ENCODE measurements at regions not wholly inside any gene's neighbourhood (a gene's known extent, or its start where the extent isn't known, plus 50 kb on each side); places are given as distances from the start of the nearest gene placed in this dataset.
"Not testable (repeated sequence)": the region's sequence is repeated elsewhere in the genome, so short reads cannot be mapped to it uniquely, and the experiment has no call there.

GRCh38 chr5:90221951-90222350 lies 187.6 kb downstream of the CETN3 start:
- in situ Hi-C loops (cut with MboI; ENCODE audit: low pct_unique_long_range_greater_than_20kb in 2 of 9, low sequenced_read_pairs in 9 of 9, unreplicated experiment in 9 of 9): no loop called here
- WGBS, 10 experiments: 0 to 81% (median 62%) methylated on average over 1 to 2 of the region's 2 CpGs; no CpG with 5 or more reads in 2 of the 10 experiments
- no peak overlapping the region for H3K27ac ChIP-seq
- no peak overlapping the region for H3K4me3 ChIP-seq
- ATAC-seq (replicated peaks in 6 of 8): peak in 2 of 8 experiments; percentile 45 to 54
- no peaks in the 10 kb centered on the region for H3K4me1 ChIP-seq (replicated peaks in 1 of 2)

- WGBS, 10 experiments: 45 to 100% (median 84%) methylated on average over 1 to 3 of the region's 3 CpGs; no CpG with 5 or more reads in 1 of the 10 experiments
- no peak for ATAC-seq (replicated peaks in 6 of 8)
- H3K27ac ChIP-seq: no peak overlapping the region
- no peak overlapping the region for H3K4me3 ChIP-seq
- no peaks in the 10 kb centered on the region for H3K4me1 ChIP-seq (replicated peaks in 1 of 2)
- in situ Hi-C loops (cut with MboI; ENCODE audit: low pct_unique_long_range_greater_than_20kb in 2 of 9, low sequenced_read_pairs in 9 of 9, unreplicated experiment in 9 of 9): no loop called here
Observed at GRCh38 chr5:90220554-90220953, 189.0 kb downstream of the CETN3 start.

GRCh38 chr5:90214991-90215390 lies 194.6 kb downstream of the CETN3 start:
- Histone ChIP-seq H3K27ac (no peak overlapping the region), H3K4me1 (replicated peaks in 1 of 2) (no peaks in the 10 kb centered on the region), H3K4me3 (no peak overlapping the region)
- in situ Hi-C loops (cut with MboI; ENCODE audit: low pct_unique_long_range_greater_than_20kb in 2 of 9, low sequenced_read_pairs in 9 of 9, unreplicated experiment in 9 of 9): no loop called here
- no peak for ATAC-seq (replicated peaks in 6 of 8)

- H3K4me1 ChIP-seq (replicated peaks in 1 of 2); ATAC-seq (replicated peaks in 6 of 8); H3K27ac ChIP-seq; in situ Hi-C loops (cut with MboI; ENCODE audit: low pct_unique_long_range_greater_than_20kb in 2 of 9, low sequenced_read_pairs in 9 of 9, unreplicated experiment in 9 of 9): not testable (repeated sequence)
- H3K4me3 ChIP-seq: peak overlapping the region; percentile 19 to 42 (median 25)
- WGBS, 10 experiments: 19 to 92% (median 78%) methylated on average over 2 to 9 of the region's 25 CpGs; no CpG with 5 or more reads in 4 of the 10 experiments
Observed at GRCh38 chr5:90208323-90208722, 201.2 kb downstream of the CETN3 start.

- peak in 3 of 8 experiments; percentile 23 to 62 (median 44) for ATAC-seq (replicated peaks in 6 of 8)
- in situ Hi-C loops (cut with MboI; ENCODE audit: low pct_unique_long_range_greater_than_20kb in 2 of 9, low sequenced_read_pairs in 9 of 9, unreplicated experiment in 9 of 9): no loop called here
- Histone ChIP-seq H3K4me1 (replicated peaks in 1 of 2) (no peaks in the 10 kb centered on the region), H3K27ac (no peak overlapping the region), H3K4me3 (no peak overlapping the region)
- 0 to 82% (median 34%) methylated on average over 1 to 3 of the region's 3 CpGs; no CpG with 5 or more reads in 2 of the 10 experiments for WGBS, 10 experiments
Observed at GRCh38 chr5:90201923-90202322, 207.6 kb downstream of the CETN3 start.

- no peak overlapping the region for H3K4me3 ChIP-seq
- no peak overlapping the region for H3K27ac ChIP-seq
- no peaks in the 10 kb centered on the region for H3K4me1 ChIP-seq (replicated peaks in 1 of 2)
- in situ Hi-C loops (cut with MboI; ENCODE audit: low pct_unique_long_range_greater_than_20kb in 2 of 9, low sequenced_read_pairs in 9 of 9, unreplicated experiment in 9 of 9): no loop called here
- peak in 1 of 8 experiments; percentile 36 for ATAC-seq (replicated peaks in 6 of 8)
- 0 to 100% (median 65%) methylated on average over 1 to 2 of the region's 2 CpGs; no CpG with 5 or more reads in 6 of the 10 experiments for WGBS, 10 experiments
Observed at GRCh38 chr5:90193185-90193822, 216.3 kb downstream of the CETN3 start.

- no peak for ATAC-seq (replicated peaks in 6 of 8)
- H3K4me1 ChIP-seq (replicated peaks in 1 of 2): no peaks in the 10 kb centered on the region
- no peak overlapping the region for H3K4me3 ChIP-seq
- in situ Hi-C loops (cut with MboI; ENCODE audit: low pct_unique_long_range_greater_than_20kb in 2 of 9, low sequenced_read_pairs in 9 of 9, unreplicated experiment in 9 of 9): no loop called here
- WGBS, 10 experiments: 33 to 100% (median 72%) methylated on average over 1 to 2 of the region's 2 CpGs; no CpG with 5 or more reads in 2 of the 10 experiments
- H3K27ac ChIP-seq: no peak overlapping the region
Observed at GRCh38 chr5:90191352-90192045, 218.1 kb downstream of the CETN3 start.

GRCh38 chr5:90185897-90186468 lies 223.6 kb downstream of the CETN3 start:
- no peak for ATAC-seq (replicated peaks in 6 of 8)
- H3K4me1 ChIP-seq (replicated peaks in 1 of 2): no peaks in the 10 kb centered on the region
- H3K4me3 ChIP-seq: no peak overlapping the region
- in situ Hi-C loops (cut with MboI; ENCODE audit: low pct_unique_long_range_greater_than_20kb in 2 of 9, low sequenced_read_pairs in 9 of 9, unreplicated experiment in 9 of 9): no loop called here
- H3K27ac ChIP-seq: no peak overlapping the region
- 60 to 100% (median 90%) methylated on average over 1 to 2 of the region's 2 CpGs; no CpG with 5 or more reads in 3 of the 10 experiments for WGBS, 10 experiments

- no peak for ATAC-seq (replicated peaks in 6 of 8)
- in situ Hi-C loops (cut with MboI; ENCODE audit: low pct_unique_long_range_greater_than_20kb in 2 of 9, low sequenced_read_pairs in 9 of 9, unreplicated experiment in 9 of 9): no loop called here
- Histone ChIP-seq H3K27ac (no peak overlapping the region), H3K4me1 (replicated peaks in 1 of 2) (no peaks in the 10 kb centered on the region), H3K4me3 (no peak overlapping the region)
- WGBS, 10 experiments: 53 to 92% (median 86%) methylated on average over 2 to 5 of the region's 5 CpGs; no CpG with 5 or more reads in 1 of the 10 experiments
Observed at GRCh38 chr5:90184764-90185163, 224.8 kb downstream of the CETN3 start.

GRCh38 chr5:90182726-90183125 lies 226.8 kb downstream of the CETN3 start:
- in situ Hi-C loops (cut with MboI; ENCODE audit: low pct_unique_long_range_greater_than_20kb in 2 of 9, low sequenced_read_pairs in 9 of 9, unreplicated experiment in 9 of 9): no loop called here
- peak in 2 of 8 experiments; percentile 20 to 27 for ATAC-seq (replicated peaks in 6 of 8)
- 40 to 90% (median 58%) methylated on average over 1 of the region's 1 CpG; no CpG with 5 or more reads in 6 of the 10 experiments for WGBS, 10 experiments
- Histone ChIP-seq H3K4me1 (replicated peaks in 1 of 2) (no peaks in the 10 kb centered on the region), H3K4me3 (no peak overlapping the region), H3K27ac (no peak overlapping the region)

- Histone ChIP-seq H3K4me1 (replicated peaks in 1 of 2) (peaks cover 0 to 5% of the 10 kb centered on the region in 2 donors), H3K4me3 (no peak overlapping the region), H3K27ac (no peak overlapping the region)
- 45 to 96% (median 84%) methylated on average over 3 to 4 of the region's 4 CpGs for WGBS, 10 experiments
- ATAC-seq (replicated peaks in 6 of 8): no peak
- in situ Hi-C loops (cut with MboI; ENCODE audit: low pct_unique_long_range_greater_than_20kb in 2 of 9, low sequenced_read_pairs in 9 of 9, unreplicated experiment in 9 of 9): no loop called here
Observed at GRCh38 chr5:90174236-90174635, 235.3 kb downstream of the CETN3 start.

- Histone ChIP-seq H3K4me1 (replicated peaks in 1 of 2) (peaks cover 0 to 5% of the 10 kb centered on the region in 2 donors), H3K27ac (no peak overlapping the region), H3K4me3 (no peak overlapping the region)
- in situ Hi-C loops (cut with MboI; ENCODE audit: low pct_unique_long_range_greater_than_20kb in 2 of 9, low sequenced_read_pairs in 9 of 9, unreplicated experiment in 9 of 9): no loop called here
- 75 to 100% (median 88%) methylated on average over 1 of the region's 1 CpG; no CpG with 5 or more reads in 7 of the 10 experiments for WGBS, 10 experiments
- no peak for ATAC-seq (replicated peaks in 6 of 8)
Observed at GRCh38 chr5:90173299-90174030, 236.1 kb downstream of the CETN3 start.

GRCh38 chr5:90171466-90171865 lies 238.1 kb downstream of the CETN3 start:
- ATAC-seq (replicated peaks in 6 of 8): no peak
- WGBS, 10 experiments: 0% methylated on average over 1 of the region's 1 CpG; no CpG with 5 or more reads in 2 of the 10 experiments
- in situ Hi-C loops (cut with MboI; ENCODE audit: low pct_unique_long_range_greater_than_20kb in 2 of 9, low sequenced_read_pairs in 9 of 9, unreplicated experiment in 9 of 9): no loop called here
- no peak overlapping the region for H3K4me3 ChIP-seq
- peaks cover 0 to 5% of the 10 kb centered on the region in 2 donors for H3K4me1 ChIP-seq (replicated peaks in 1 of 2)
- H3K27ac ChIP-seq: no peak overlapping the region
